SK-N-MC (cell line): ENCODE measurements at regions not wholly inside any gene's neighbourhood (a gene's known extent, or its start where the extent isn't known, plus 50 kb on each side); places are given as distances from the start of the nearest gene placed in this dataset.

Source experiments
- DNase-seq: peaks from one replicate; pipeline ENCODE4 v3.0.0-alpha.2; 2011; ENCODE audit warnings: low read depth, low spot score
- H3K27ac ChIP-seq: fragments of 200-600 bp; sonication (generic); 2 replicates; pipeline ENCODE4 v1.5.1; 2016; ENCODE audit warnings: mixed run types
- H3K36me3 ChIP-seq: fragments of 200-600 bp; sonication (generic); 2 replicates; pipeline ENCODE4 v1.6.1; 2017; ENCODE audit warnings: antibody characterized with exemption, low read length, mixed read lengths; ENCODE audit not compliant: insufficient read depth
- H3K4me3 ChIP-seq: fragments of 200-600 bp; sonication (generic); 2 replicates; pipeline ENCODE4 v1.5.1; 2016
- H3K9ac ChIP-seq: fragments of 200-600 bp; sonication (generic); 2 replicates; pipeline ENCODE4 v1.8.0; 2017; ENCODE audit warnings: mixed run types, mixed read lengths; ENCODE audit not compliant: insufficient read length
- H3K9me3 ChIP-seq: fragments of 200-600 bp; sonication (generic); 2 replicates; pipeline ENCODE4 v1.6.1; 2017; ENCODE audit warnings: low read depth, mild to moderate bottlenecking, antibody characterized with exemption, low read length, moderate library complexity, mixed read lengths
- EZH2 ChIP-seq: fragments of 200-600 bp; sonication (generic); IDR thresholded peaks from one replicate; pipeline ENCODE4 v1.6.1; 2017; ENCODE audit warnings: antibody characterized with exemption
- FOXP2 ChIP-seq: optimal IDR thresholded peaks from 2 replicates; pipeline ENCODE3; 2011; ENCODE audit warnings: mild to moderate bottlenecking, moderate library complexity; ENCODE audit not compliant: insufficient read depth; ENCODE audit errors: extremely low read length, control extremely low read depth
- POLR2AphosphoS5 ChIP-seq: IDR thresholded peaks from 2 replicates; pipeline ENCODE4 v1.6.1; 2012; ENCODE audit warnings: mild to moderate bottlenecking, low read depth, low read length, borderline replicate concordance

- Histone ChIP-seq H3K9me3 (no peaks in the 10 kb centered on the region), H3K9ac (no peak overlapping the region), H3K27ac (no peak overlapping the region), H3K4me3 (no peak overlapping the region), H3K36me3 (no peaks in the 10 kb centered on the region)
- DNase-seq: no peak
- TF ChIP-seq EZH2: no peak
- no peak for TF ChIP-seq FOXP2
- no peak for TF ChIP-seq POLR2AphosphoS5
These were observed 187.5 kb downstream of the MED10 start for GRCh38 chr5:6190838-6191237.

GRCh38 chr5:6188976-6189375 lies 189.4 kb downstream of the MED10 start:
- H3K9ac ChIP-seq: no peak overlapping the region
- DNase-seq: no peak
- H3K36me3 ChIP-seq: no peaks in the 10 kb centered on the region
- TF ChIP-seq EZH2 (no peak), POLR2AphosphoS5 (no peak), FOXP2 (no peak)
- no peak overlapping the region for H3K4me3 ChIP-seq
- H3K27ac ChIP-seq: no peak overlapping the region
- no peaks in the 10 kb centered on the region for H3K9me3 ChIP-seq

GRCh38 chr5:6188344-6188743 lies 190.0 kb downstream of the MED10 start:
- Histone ChIP-seq H3K36me3 (no peaks in the 10 kb centered on the region), H3K9me3 (no peaks in the 10 kb centered on the region), H3K9ac (no peak overlapping the region), H3K4me3 (no peak overlapping the region), H3K27ac (no peak overlapping the region)
- TF ChIP-seq POLR2AphosphoS5 (no peak), FOXP2 (no peak), EZH2 (no peak)
- DNase-seq: no peak

- no peaks in the 10 kb centered on the region for H3K9me3 ChIP-seq
These were observed 190.8 kb downstream of the MED10 start for GRCh38 chr5:6187501-6187900.

GRCh38 chr5:6185574-6185973 lies 192.8 kb downstream of the MED10 start:
- H3K4me3 ChIP-seq: no peak overlapping the region
- TF ChIP-seq EZH2: no peak
- TF ChIP-seq FOXP2: no peak
- no peak for TF ChIP-seq POLR2AphosphoS5
- DNase-seq: no peak
- H3K9me3 ChIP-seq: no peaks in the 10 kb centered on the region
- H3K9ac ChIP-seq: no peak overlapping the region
- no peaks in the 10 kb centered on the region for H3K36me3 ChIP-seq
- H3K27ac ChIP-seq: no peak overlapping the region

More at GRCh38 chr5:6187501-6187900, 190.8 kb downstream of the MED10 start:
- no peak overlapping the region for H3K27ac ChIP-seq
- H3K4me3 ChIP-seq: no peak overlapping the region
- no peaks in the 10 kb centered on the region for H3K36me3 ChIP-seq
- TF ChIP-seq FOXP2: no peak
- no peak for TF ChIP-seq EZH2
- no peak for TF ChIP-seq POLR2AphosphoS5
- no peak for DNase-seq
- H3K9ac ChIP-seq: no peak overlapping the region

GRCh38 chr5:6184481-6184880 lies 193.9 kb downstream of the MED10 start:
- no peak for TF ChIP-seq EZH2
- TF ChIP-seq POLR2AphosphoS5: no peak
- TF ChIP-seq FOXP2: no peak
- H3K4me3 ChIP-seq: no peak overlapping the region
- no peak overlapping the region for H3K9ac ChIP-seq
- no peaks in the 10 kb centered on the region for H3K9me3 ChIP-seq
- no peaks in the 10 kb centered on the region for H3K36me3 ChIP-seq
- H3K27ac ChIP-seq: no peak overlapping the region
- DNase-seq: no peak

- Histone ChIP-seq H3K4me3 (no peak overlapping the region), H3K27ac (no peak overlapping the region), H3K9me3 (no peaks in the 10 kb centered on the region), H3K9ac (no peak overlapping the region), H3K36me3 (no peaks in the 10 kb centered on the region)
- TF ChIP-seq EZH2: no peak
- TF ChIP-seq FOXP2: no peak
- no peak for TF ChIP-seq POLR2AphosphoS5
- no peak for DNase-seq
These were observed 194.7 kb downstream of the MED10 start for GRCh38 chr5:6183391-6184390.

GRCh38 chr5:6182271-6182815 lies 196.0 kb downstream of the MED10 start:
- no peak for TF ChIP-seq POLR2AphosphoS5
- no peak for DNase-seq
- H3K27ac ChIP-seq: no peak overlapping the region

GRCh38 chr5:6181871-6182270 lies 196.5 kb downstream of the MED10 start:
- Histone ChIP-seq H3K9ac (no peak overlapping the region), H3K9me3 (no peaks in the 10 kb centered on the region), H3K36me3 (no peaks in the 10 kb centered on the region), H3K27ac (no peak overlapping the region), H3K4me3 (no peak overlapping the region)
- no peak for DNase-seq
- TF ChIP-seq EZH2 (no peak), POLR2AphosphoS5 (no peak), FOXP2 (no peak)

More at GRCh38 chr5:6182271-6182815, 196.0 kb downstream of the MED10 start:
- H3K9ac ChIP-seq: no peak overlapping the region
- H3K36me3 ChIP-seq: no peaks in the 10 kb centered on the region
- H3K9me3 ChIP-seq: no peaks in the 10 kb centered on the region
- no peak overlapping the region for H3K4me3 ChIP-seq
